Astrocyte (in vitro differentiated cells and primary cell): ENCODE measurements at regions not wholly inside any gene's neighbourhood (a gene's known extent, or its start where the extent isn't known, plus 50 kb on each side); places are given as distances from the start of the nearest gene placed in this dataset.

Experiments
- DNase-seq: peaks from one replicate; pipeline ENCODE4 v3.0.0-alpha.2; 2010; ENCODE audit warnings: low read depth
- FAIRE-seq: peaks from 2 replicates; lab custom pipeline; 2011; peaks lifted over from hg19 to GRCh38; lab: Jason Lieb, UNC
- H2AFZ ChIP-seq: 2 replicates; pipeline ENCODE4 v1.6.0; 2012; ENCODE audit warnings: low read depth, low read length, inconsistent platforms
- H3K27ac ChIP-seq: 2 replicates; pipeline ENCODE4 v1.5.1; 2011; ENCODE audit warnings: low read depth, low read length, inconsistent platforms
- H3K27me3 ChIP-seq: 2 replicates; pipeline ENCODE4 v1.6.0; 2011; ENCODE audit warnings: low read length, inconsistent platforms; ENCODE audit not compliant: insufficient read depth
- H3K36me3 ChIP-seq: 2 replicates; pipeline ENCODE4 v1.5.1; 2011; ENCODE audit warnings: low read length, inconsistent platforms; ENCODE audit not compliant: insufficient read depth
- H3K4me1 ChIP-seq: 2 replicates; pipeline ENCODE4 v1.5.1; 2011; ENCODE audit warnings: low read length, inconsistent platforms; ENCODE audit not compliant: insufficient read depth
- H3K4me2 ChIP-seq: 2 replicates; pipeline ENCODE4 v1.6.0; 2012; ENCODE audit warnings: low read length, inconsistent platforms
- H3K4me3 ChIP-seq: 2 replicates; pipeline ENCODE4 v1.5.1; 2011; ENCODE audit warnings: low read depth, mild to moderate bottlenecking, low read length, inconsistent platforms; ENCODE audit not compliant: insufficient read depth
- H3K79me2 ChIP-seq: 2 replicates; pipeline ENCODE4 v1.6.0; 2012; ENCODE audit warnings: mild to moderate bottlenecking, low read length, inconsistent platforms; ENCODE audit not compliant: insufficient read depth
- H3K9ac ChIP-seq: 2 replicates; pipeline ENCODE4 v1.6.0; 2012; ENCODE audit warnings: mild to moderate bottlenecking, low read length, inconsistent platforms
- H3K9me3 ChIP-seq: 2 replicates; pipeline ENCODE4 v1.5.1; 2012; ENCODE audit warnings: low read depth, mild to moderate bottlenecking, low read length, inconsistent platforms; ENCODE audit not compliant: insufficient read depth
- H4K20me1 ChIP-seq: 2 replicates; pipeline ENCODE4 v1.6.0; 2012; ENCODE audit warnings: low read length, inconsistent platforms; ENCODE audit not compliant: insufficient read depth
- H3K27ac Mint-ChIP-seq: one replicate; pipeline ENCODE4 v1.8.0; 2021; ENCODE audit warnings: mild to moderate bottlenecking, mixed read lengths; ENCODE audit not compliant: unreplicated experiment
- H3K27me3 Mint-ChIP-seq: one replicate; pipeline ENCODE4 v1.8.0; 2021; ENCODE audit warnings: low read depth, mixed read lengths; ENCODE audit not compliant: unreplicated experiment
- H3K36me3 Mint-ChIP-seq: one replicate; pipeline ENCODE4 v1.8.0; 2021; ENCODE audit warnings: low read depth, mixed read lengths; ENCODE audit not compliant: unreplicated experiment
- H3K4me1 Mint-ChIP-seq: one replicate; pipeline ENCODE4 v1.8.0; 2021; ENCODE audit warnings: low read depth, mixed read lengths; ENCODE audit not compliant: unreplicated experiment
- H3K4me3 Mint-ChIP-seq: one replicate; pipeline ENCODE4 v1.8.0; 2021; ENCODE audit warnings: mild to moderate bottlenecking, moderate library complexity, mixed read lengths; ENCODE audit not compliant: unreplicated experiment
- H3K9me3 Mint-ChIP-seq: one replicate; pipeline ENCODE4 v1.8.0; 2021; ENCODE audit warnings: mild to moderate bottlenecking, mixed read lengths; ENCODE audit not compliant: unreplicated experiment
- EZH2 ChIP-seq: IDR thresholded peaks from 2 replicates; pipeline ENCODE4 v1.6.1; 2012; ENCODE audit warnings: mild to moderate bottlenecking, low read length, inconsistent platforms; ENCODE audit not compliant: insufficient read depth
- TF ChIP-seq, protein P1 (sequence below): IDR thresholded peaks from 2 replicates; pipeline ENCODE4 v1.5.1; 2011; ENCODE audit warnings: low read depth, mild to moderate bottlenecking, inconsistent platforms, low read length, moderate library complexity; ENCODE audit not compliant: insufficient read depth

- Histone ChIP-seq H3K9ac (no peak overlapping the region), H3K79me2 (no peaks in the 10 kb centered on the region), H3K4me1 (no peaks in the 10 kb centered on the region), H3K27me3 (no peaks in the 10 kb centered on the region), H3K27ac (no peak overlapping the region), H3K36me3 (no peaks in the 10 kb centered on the region), H3K9me3 (no peaks in the 10 kb centered on the region), H2AFZ (no peak overlapping the region), H4K20me1 (no peaks in the 10 kb centered on the region), H3K4me2 (no peak overlapping the region), H3K4me3 (no peak overlapping the region)
- H3K4me3 Mint-ChIP-seq = no peak overlapping the region
- H3K9me3 Mint-ChIP-seq = no peaks in the 10 kb centered on the region
- peaks cover 26% of the 10 kb centered on the region for H3K27me3 Mint-ChIP-seq
- no peak for DNase-seq
- TF ChIP-seq EZH2 = no peak
- TF ChIP-seq, protein P1, sequence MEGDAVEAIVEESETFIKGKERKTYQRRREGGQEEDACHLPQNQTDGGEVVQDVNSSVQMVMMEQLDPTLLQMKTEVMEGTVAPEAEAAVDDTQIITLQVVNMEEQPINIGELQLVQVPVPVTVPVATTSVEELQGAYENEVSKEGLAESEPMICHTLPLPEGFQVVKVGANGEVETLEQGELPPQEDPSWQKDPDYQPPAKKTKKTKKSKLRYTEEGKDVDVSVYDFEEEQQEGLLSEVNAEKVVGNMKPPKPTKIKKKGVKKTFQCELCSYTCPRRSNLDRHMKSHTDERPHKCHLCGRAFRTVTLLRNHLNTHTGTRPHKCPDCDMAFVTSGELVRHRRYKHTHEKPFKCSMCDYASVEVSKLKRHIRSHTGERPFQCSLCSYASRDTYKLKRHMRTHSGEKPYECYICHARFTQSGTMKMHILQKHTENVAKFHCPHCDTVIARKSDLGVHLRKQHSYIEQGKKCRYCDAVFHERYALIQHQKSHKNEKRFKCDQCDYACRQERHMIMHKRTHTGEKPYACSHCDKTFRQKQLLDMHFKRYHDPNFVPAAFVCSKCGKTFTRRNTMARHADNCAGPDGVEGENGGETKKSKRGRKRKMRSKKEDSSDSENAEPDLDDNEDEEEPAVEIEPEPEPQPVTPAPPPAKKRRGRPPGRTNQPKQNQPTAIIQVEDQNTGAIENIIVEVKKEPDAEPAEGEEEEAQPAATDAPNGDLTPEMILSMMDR = no peak
- H3K36me3 Mint-ChIP-seq = no peaks in the 10 kb centered on the region
- H3K4me1 Mint-ChIP-seq = peaks cover 4% of the 10 kb centered on the region
- no peak overlapping the region for H3K27ac Mint-ChIP-seq
- no peak for FAIRE-seq
Measured at GRCh38 chr2:16019617-16020351, 79.4 kb downstream of the MYCN start.

- H3K4me3 Mint-ChIP-seq = no peak overlapping the region
- Histone ChIP-seq H4K20me1 (no peaks in the 10 kb centered on the region), H3K4me3 (no peak overlapping the region), H3K4me2 (no peak overlapping the region), H3K27ac (no peak overlapping the region), H3K9ac (no peak overlapping the region), H3K27me3 (peaks cover 2% of the 10 kb centered on the region), H3K79me2 (no peaks in the 10 kb centered on the region), H3K4me1 (no peaks in the 10 kb centered on the region), H3K36me3 (no peaks in the 10 kb centered on the region), H2AFZ (no peak overlapping the region), H3K9me3 (no peaks in the 10 kb centered on the region)
- peaks cover 4% of the 10 kb centered on the region for H3K4me1 Mint-ChIP-seq
- no peaks in the 10 kb centered on the region for H3K36me3 Mint-ChIP-seq
- TF ChIP-seq, protein P1 = no peak
- no peak for TF ChIP-seq EZH2
- no peak overlapping the region for H3K27ac Mint-ChIP-seq
- no peak for DNase-seq
- FAIRE-seq = no peak
- peaks cover 31% of the 10 kb centered on the region for H3K27me3 Mint-ChIP-seq
- no peaks in the 10 kb centered on the region for H3K9me3 Mint-ChIP-seq
Measured at GRCh38 chr2:16019060-16019480, 78.7 kb downstream of the MYCN start.
